H9 (cell line): ENCODE measurements at regions not wholly inside any gene's neighbourhood (a gene's known extent, or its start where the extent isn't known, plus 50 kb on each side); places are given as distances from the start of the nearest gene placed in this dataset.

Source experiments
- DNase-seq: peaks from one replicate; pipeline ENCODE4 v3.0.0-alpha.2; 2017
- H2AFZ ChIP-seq: one replicate; pipeline ENCODE4 v1.6.1; 2013; ENCODE audit warnings: mild to moderate bottlenecking, low read length, control low read depth, moderate library complexity
- H2AK5ac ChIP-seq: 2 replicates; pipeline ENCODE4 v1.6.1; 2013; ENCODE audit warnings: low read length, control low read depth, mixed read lengths; ENCODE audit not compliant: insufficient read length
- H2BK120ac ChIP-seq: one replicate; pipeline ENCODE4 v1.6.1; 2013; ENCODE audit warnings: low read depth, mild to moderate bottlenecking, low read length, control low read depth, inconsistent platforms; ENCODE audit not compliant: poor library complexity, severe bottlenecking
- H2BK12ac ChIP-seq: 2 replicates; pipeline ENCODE4 v1.6.1; 2013; ENCODE audit warnings: low read length, control low read depth, mixed read lengths, low read depth; ENCODE audit not compliant: insufficient read length
- H2BK15ac ChIP-seq: 2 replicates; pipeline ENCODE4 v1.6.1; 2013; ENCODE audit warnings: low read depth, low read length, control low read depth
- H2BK20ac ChIP-seq: one replicate; pipeline ENCODE4 v1.6.1; 2013; ENCODE audit warnings: low read depth, mild to moderate bottlenecking, low read length, control low read depth, inconsistent platforms; ENCODE audit not compliant: poor library complexity, severe bottlenecking
- H2BK5ac ChIP-seq: 2 replicates; pipeline ENCODE4 v1.6.1; 2013; ENCODE audit warnings: low read length, control low read depth, mixed read lengths; ENCODE audit not compliant: insufficient read length
- H3K14ac ChIP-seq: 2 replicates; pipeline ENCODE4 v1.6.1; 2013; ENCODE audit warnings: low read length, control low read depth; ENCODE audit not compliant: insufficient read depth
- H3K18ac ChIP-seq: 2 replicates; pipeline ENCODE4 v1.6.1; 2013; ENCODE audit warnings: low read depth, mild to moderate bottlenecking, mixed read lengths, low read length, control low read depth; ENCODE audit not compliant: insufficient read length
- H3K23ac ChIP-seq: 2 replicates; pipeline ENCODE4 v1.6.1; 2013; ENCODE audit warnings: low read length, control low read depth, mixed read lengths, low read depth; ENCODE audit not compliant: insufficient read length
- H3K23me2 ChIP-seq: 2 replicates; pipeline ENCODE4 v1.6.1; 2013; ENCODE audit warnings: low read depth, mild to moderate bottlenecking, mixed read lengths, low read length, control low read depth; ENCODE audit not compliant: insufficient read length, poor library complexity, severe bottlenecking
- H3K27ac ChIP-seq: 2 replicates; pipeline ENCODE4 v1.5.1; 2013; ENCODE audit warnings: low read length, control low read depth, mixed read lengths, low read depth; ENCODE audit not compliant: insufficient read length
- H3K27me3 ChIP-seq: 2 replicates; pipeline ENCODE4 v1.6.1; 2013; ENCODE audit warnings: low read length, control low read depth, inconsistent platforms; ENCODE audit not compliant: insufficient read depth
- H3K4ac ChIP-seq: 2 replicates; pipeline ENCODE4 v1.6.1; 2013; ENCODE audit warnings: low read depth, mild to moderate bottlenecking, control low read depth, inconsistent platforms, low read length, moderate library complexity
- H3K4me1 ChIP-seq: 2 replicates; pipeline ENCODE4 v1.6.1; 2013; ENCODE audit warnings: low read length, control low read depth, inconsistent platforms; ENCODE audit not compliant: insufficient read depth
- H3K4me2 ChIP-seq: 2 replicates; pipeline ENCODE4 v1.6.1; 2013; ENCODE audit warnings: low read length, control low read depth, mixed read lengths; ENCODE audit not compliant: insufficient read length, insufficient read depth
- H3K56ac ChIP-seq: 2 replicates; pipeline ENCODE4 v1.6.1; 2013; ENCODE audit warnings: low read depth, mild to moderate bottlenecking, mixed read lengths, low read length, control low read depth; ENCODE audit not compliant: insufficient read length
- H3K79me1 ChIP-seq: 2 replicates; pipeline ENCODE4 v1.6.1; 2013; ENCODE audit warnings: low read depth, mild to moderate bottlenecking, moderate library complexity, low read length, control low read depth, inconsistent platforms; ENCODE audit not compliant: insufficient read depth, poor library complexity, severe bottlenecking
- H3K79me2 ChIP-seq: 2 replicates; pipeline ENCODE4 v1.6.1; 2013; ENCODE audit warnings: low read length, control low read depth, inconsistent platforms; ENCODE audit not compliant: insufficient read depth
- H3K9ac ChIP-seq: 2 replicates; pipeline ENCODE4 v1.6.1; 2013; ENCODE audit warnings: low read length, control low read depth, mixed read lengths; ENCODE audit not compliant: insufficient read length; ENCODE audit errors: extremely low read depth
- H3K9me3 ChIP-seq: one replicate; pipeline ENCODE4 v1.6.1; 2013; ENCODE audit warnings: low read depth, low read length, inconsistent platforms; ENCODE audit not compliant: control insufficient read depth
- H3T11ph ChIP-seq: one replicate; pipeline ENCODE4 v1.6.1; 2013; ENCODE audit warnings: mild to moderate bottlenecking, low read length, control low read depth, inconsistent platforms
- H4K20me1 ChIP-seq: one replicate; pipeline ENCODE4 v1.6.1; 2013; ENCODE audit not compliant: control insufficient read depth, insufficient read length, insufficient read depth
- H4K5ac ChIP-seq: 2 replicates; pipeline ENCODE4 v1.6.1; 2013; ENCODE audit warnings: low read depth, mild to moderate bottlenecking, mixed read lengths, low read length, control low read depth; ENCODE audit not compliant: insufficient read length
- H4K8ac ChIP-seq: replicated peaks from 2 replicates; pipeline ENCODE4 v1.6.1; 2013; ENCODE audit warnings: low read length, control low read depth, mixed read lengths, low read depth; ENCODE audit not compliant: insufficient read length
- H4K91ac ChIP-seq: 2 replicates; pipeline ENCODE4 v1.6.1; 2013; ENCODE audit warnings: low read depth, mild to moderate bottlenecking, moderate library complexity, mixed read lengths, low read length, control low read depth; ENCODE audit not compliant: insufficient read length
- H3K27ac Mint-ChIP-seq, 3 experiments: 2 replicates in 2 of 3; 3 replicates in 1 of 3; pipeline ENCODE4 v1.8.0; 2020 to 2021; ENCODE audit warnings: mixed read lengths in 3 of 3, mild to moderate bottlenecking in 1 of 3, moderate library complexity in 1 of 3
- H3K27me3 Mint-ChIP-seq: 2 replicates; pipeline ENCODE4 v1.8.0; 2021; ENCODE audit warnings: low read depth, mild to moderate bottlenecking, moderate library complexity, mixed read lengths
- H3K36me3 Mint-ChIP-seq, 3 experiments: 2 replicates in 2 of 3; 3 replicates in 1 of 3; pipeline ENCODE4 v1.8.0; 2020 to 2021; ENCODE audit warnings: low read depth in 3 of 3, mixed read lengths in 3 of 3; ENCODE audit not compliant: insufficient read depth in 1 of 3
- H3K4me1 Mint-ChIP-seq, 2 experiments: 2 replicates each; pipeline ENCODE4 v1.8.0; 2020; ENCODE audit warnings: mixed read lengths in 2 of 2
- H3K4me3 Mint-ChIP-seq, 2 experiments: 2 replicates in 1 of 2; 3 replicates in 1 of 2; pipeline ENCODE4 v1.8.0; 2020 to 2021; ENCODE audit warnings: mild to moderate bottlenecking in 2 of 2, mixed read lengths in 2 of 2, moderate library complexity in 1 of 2
- H3K9me3 Mint-ChIP-seq, 2 experiments: 2 replicates in 1 of 2; 3 replicates in 1 of 2; pipeline ENCODE4 v1.8.0; 2020; ENCODE audit warnings: mild to moderate bottlenecking in 2 of 2, mixed read lengths in 2 of 2, moderate library complexity in 1 of 2
- WGBS: extraction: QIAGEN DNeasy Blood & Tissue Kit; methylation state at CpG from one replicate; pipeline ENCODE4 v1.1.7; 2013; ENCODE audit warnings: missing lambda C conversion rate, low lambda C conversion rate, mixed read lengths; ENCODE audit not compliant: insufficient read length; ENCODE audit errors: extremely low coverage; 5-methylcytosine and 5-hydroxymethylcytosine counted together
- TF ChIP-seq, protein P1 (sequence below): fragments of 200-600 bp; sonication (generic); conservative IDR thresholded peaks from 3 replicates; pipeline ENCODE4 v1.8.0; 2021; ENCODE audit warnings: antibody characterized with exemption, mild to moderate bottlenecking

DNA sequence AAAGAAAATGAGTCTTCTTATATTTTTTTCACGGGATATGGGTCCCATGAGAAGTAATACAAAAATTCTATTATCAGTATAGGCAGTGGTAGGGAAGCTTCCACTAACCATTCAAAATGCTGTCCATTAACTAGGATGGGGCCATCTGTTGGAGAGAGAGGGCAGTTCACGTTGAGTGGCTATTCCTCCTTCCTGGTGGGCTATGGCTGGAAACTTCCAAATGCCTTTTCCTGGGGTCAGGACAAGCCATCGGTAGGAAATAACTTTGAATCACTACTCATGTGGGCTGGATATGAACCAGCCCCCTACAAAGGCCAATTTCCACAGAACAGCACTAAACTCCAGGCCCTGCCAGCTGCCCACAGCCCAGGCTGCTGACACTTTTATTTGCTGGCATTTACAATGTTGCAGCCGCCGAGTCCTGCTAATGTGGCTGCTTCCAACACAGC is 156.1 kb upstream of the HNRNPA3 start:
- H3K4me1 ChIP-seq = no peaks in the 10 kb centered on the region; the same call in 1 of the 2 replicates
- no peaks in the 10 kb centered on the region; the same call in 1 of the 2 replicates for H3K27me3 Mint-ChIP-seq
- no peak overlapping the region for H3K18ac ChIP-seq
- no peaks in the 10 kb centered on the region for H3K23me2 ChIP-seq
- H2BK15ac ChIP-seq = no peak overlapping the region
- no peaks in the 10 kb centered on the region for H3K36me3 Mint-ChIP-seq
- H2BK12ac ChIP-seq = no peak overlapping the region
- H4K91ac ChIP-seq = no peak overlapping the region
- H2AK5ac ChIP-seq = no peak overlapping the region
- no CpG with 5 or more reads among the region's 5 CpGs for WGBS
- H3K4me3 Mint-ChIP-seq = no peak overlapping the region
- H3K27ac Mint-ChIP-seq = no peak overlapping the region
- H3K4ac ChIP-seq = no peak overlapping the region
- H3K9me3 ChIP-seq = no peaks in the 10 kb centered on the region
- H3K9ac ChIP-seq = no peak overlapping the region
- no peak overlapping the region for H2AFZ ChIP-seq
- no peak overlapping the region for H4K5ac ChIP-seq
- H3K9me3 Mint-ChIP-seq = no peaks in the 10 kb centered on the region
- H2BK120ac ChIP-seq = no peak overlapping the region
- no peak overlapping the region for H2BK20ac ChIP-seq
- no peaks in the 10 kb centered on the region for H3K4me1 Mint-ChIP-seq
- TF ChIP-seq, protein P1, sequence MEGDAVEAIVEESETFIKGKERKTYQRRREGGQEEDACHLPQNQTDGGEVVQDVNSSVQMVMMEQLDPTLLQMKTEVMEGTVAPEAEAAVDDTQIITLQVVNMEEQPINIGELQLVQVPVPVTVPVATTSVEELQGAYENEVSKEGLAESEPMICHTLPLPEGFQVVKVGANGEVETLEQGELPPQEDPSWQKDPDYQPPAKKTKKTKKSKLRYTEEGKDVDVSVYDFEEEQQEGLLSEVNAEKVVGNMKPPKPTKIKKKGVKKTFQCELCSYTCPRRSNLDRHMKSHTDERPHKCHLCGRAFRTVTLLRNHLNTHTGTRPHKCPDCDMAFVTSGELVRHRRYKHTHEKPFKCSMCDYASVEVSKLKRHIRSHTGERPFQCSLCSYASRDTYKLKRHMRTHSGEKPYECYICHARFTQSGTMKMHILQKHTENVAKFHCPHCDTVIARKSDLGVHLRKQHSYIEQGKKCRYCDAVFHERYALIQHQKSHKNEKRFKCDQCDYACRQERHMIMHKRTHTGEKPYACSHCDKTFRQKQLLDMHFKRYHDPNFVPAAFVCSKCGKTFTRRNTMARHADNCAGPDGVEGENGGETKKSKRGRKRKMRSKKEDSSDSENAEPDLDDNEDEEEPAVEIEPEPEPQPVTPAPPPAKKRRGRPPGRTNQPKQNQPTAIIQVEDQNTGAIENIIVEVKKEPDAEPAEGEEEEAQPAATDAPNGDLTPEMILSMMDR = peak; percentile 62
- H3K79me2 ChIP-seq = no peaks in the 10 kb centered on the region
- no peak overlapping the region for H3K4me2 ChIP-seq
- H3K27me3 ChIP-seq = no peaks in the 10 kb centered on the region
- H3K27ac ChIP-seq = no peak overlapping the region
- no peaks in the 10 kb centered on the region for H3K79me1 ChIP-seq
- H2BK5ac ChIP-seq = no peak overlapping the region
- no peak overlapping the region for H3T11ph ChIP-seq
- peak; percentile 50 for DNase-seq
- no peak overlapping the region for H4K8ac ChIP-seq
- no peaks in the 10 kb centered on the region for H4K20me1 ChIP-seq
- H3K23ac ChIP-seq = no peak overlapping the region
- no peak overlapping the region for H3K56ac ChIP-seq
- no peak overlapping the region for H3K14ac ChIP-seq
